OCI-LY1 (cell line): ENCODE measurements at regions not wholly inside any gene's neighbourhood (a gene's known extent, or its start where the extent isn't known, plus 50 kb on each side); places are given as distances from the start of the nearest gene placed in this dataset.
"Not testable (repeated sequence)": the region's sequence is repeated elsewhere in the genome, so short reads cannot be mapped to it uniquely, and the experiment has no call there.

Source experiments
- H2AFZ ChIP-seq: fragments of 200-600 bp; sonication (generic), shearing (Covaris generic); 2 replicates; pipeline ENCODE4 v1.6.0; 2014; ENCODE audit warnings: antibody characterized with exemption, mild to moderate bottlenecking, low read length
- H3F3A ChIP-seq: fragments of 200-600 bp; sonication (generic), shearing (Covaris generic); 2 replicates; pipeline ENCODE4 v1.6.0; 2014; ENCODE audit warnings: mild to moderate bottlenecking, antibody characterized with exemption, low read length, moderate library complexity; ENCODE audit not compliant: insufficient read depth
- H3K27ac ChIP-seq: fragments of 200-600 bp; sonication (generic); 2 replicates; pipeline ENCODE4 v1.5.1; 2014; ENCODE audit warnings: low read length, mixed run types, mild to moderate bottlenecking, low read depth; ENCODE audit not compliant: poor library complexity, severe bottlenecking
- H3K27me3 ChIP-seq: fragments of 200-600 bp; sonication (generic); 2 replicates; pipeline ENCODE4 v1.6.0; 2014; ENCODE audit warnings: antibody characterized with exemption, mild to moderate bottlenecking, low read length, moderate library complexity; ENCODE audit not compliant: insufficient read depth
- H3K36me3 ChIP-seq: fragments of 200-600 bp; sonication (generic); 2 replicates; pipeline ENCODE4 v1.6.1; 2014; ENCODE audit warnings: mild to moderate bottlenecking, antibody characterized with exemption, low read length, moderate library complexity, mixed read lengths; ENCODE audit not compliant: insufficient read depth
- H3K4me1 ChIP-seq: fragments of 200-600 bp; sonication (generic); 2 replicates; pipeline ENCODE4 v1.5.1; 2014; ENCODE audit warnings: mild to moderate bottlenecking, low read length, moderate library complexity; ENCODE audit not compliant: insufficient read depth, severe bottlenecking
- H3K4me2 ChIP-seq: fragments of 200-600 bp; sonication (generic), shearing (Covaris generic); 2 replicates; pipeline ENCODE4 v1.6.1; 2014; ENCODE audit warnings: low read length
- H3K4me3 ChIP-seq: fragments of 200-600 bp; sonication (generic); 2 replicates; pipeline ENCODE4 v1.5.1; 2014; ENCODE audit warnings: low read length, low read depth, mild to moderate bottlenecking, mixed read lengths; ENCODE audit not compliant: poor library complexity, severe bottlenecking
- H3K79me2 ChIP-seq: fragments of 200-600 bp; shearing (Covaris generic); 2 replicates; pipeline ENCODE4 v1.6.1; 2016; ENCODE audit warnings: mixed run types, low read length, mixed read lengths; ENCODE audit not compliant: insufficient read depth
- H3K9ac ChIP-seq: fragments of 200-600 bp; sonication (generic), shearing (Covaris generic); 2 replicates; pipeline ENCODE4 v1.6.1; 2014; ENCODE audit warnings: mild to moderate bottlenecking, low read length, mixed read lengths
- H3K9me2 ChIP-seq: fragments of 200-600 bp; sonication (generic), shearing (Covaris generic); 2 replicates; pipeline ENCODE4 v1.6.1; 2014; ENCODE audit warnings: low read depth, mild to moderate bottlenecking, low read length, mixed read lengths
- H3K9me3 ChIP-seq: fragments of 200-600 bp; shearing (Covaris generic); 2 replicates; pipeline ENCODE4 v1.6.1; 2014; ENCODE audit warnings: low read length, mixed read lengths
- H4K20me1 ChIP-seq: fragments of 200-600 bp; sonication (generic), shearing (Covaris generic); 2 replicates; pipeline ENCODE4 v1.6.0; 2016; ENCODE audit warnings: mild to moderate bottlenecking, low read length; ENCODE audit not compliant: insufficient read depth
- EZH2 ChIP-seq: fragments of 200-600 bp; sonication (generic), shearing (Covaris generic); IDR thresholded peaks from 2 replicates; pipeline ENCODE4 v1.8.0; 2017; ENCODE audit warnings: borderline replicate concordance, mixed run types, mild to moderate bottlenecking, antibody characterized with exemption, low read length, moderate library complexity, mixed read lengths
- TF ChIP-seq, protein P1 (sequence below): fragments of 200-600 bp; sonication (generic), shearing (Covaris generic); IDR thresholded peaks from 2 replicates; pipeline ENCODE4 v1.5.1; 2017; ENCODE audit warnings: mild to moderate bottlenecking, antibody characterized with exemption, low read length, moderate library complexity, mixed read lengths

GRCh38 chr18:60188958-60189357 lies 183.6 kb downstream of the MC4R start:
- peak overlapping the region; percentile 2; the same call in 1 of the 2 replicates for H3K9ac ChIP-seq
- H3K4me2 ChIP-seq = peak overlapping the region; percentile 40
- no peaks in the 10 kb centered on the region for H3K9me3 ChIP-seq
- peaks cover 37% of the 10 kb centered on the region for H3K4me1 ChIP-seq
- H3K4me3 ChIP-seq = peak overlapping the region; percentile 25
- no peaks in the 10 kb centered on the region for H3K79me2 ChIP-seq
- peak overlapping the region; percentile 2 for H3K27ac ChIP-seq
- H4K20me1 ChIP-seq = no peaks in the 10 kb centered on the region
- no peaks in the 10 kb centered on the region for H3K36me3 ChIP-seq
- H2AFZ ChIP-seq = peak overlapping the region; percentile 75; the same call in 1 of the 2 replicates
- H3K9me2 ChIP-seq = no peaks in the 10 kb centered on the region
- TF ChIP-seq EZH2 = no peak
- TF ChIP-seq, protein P1, sequence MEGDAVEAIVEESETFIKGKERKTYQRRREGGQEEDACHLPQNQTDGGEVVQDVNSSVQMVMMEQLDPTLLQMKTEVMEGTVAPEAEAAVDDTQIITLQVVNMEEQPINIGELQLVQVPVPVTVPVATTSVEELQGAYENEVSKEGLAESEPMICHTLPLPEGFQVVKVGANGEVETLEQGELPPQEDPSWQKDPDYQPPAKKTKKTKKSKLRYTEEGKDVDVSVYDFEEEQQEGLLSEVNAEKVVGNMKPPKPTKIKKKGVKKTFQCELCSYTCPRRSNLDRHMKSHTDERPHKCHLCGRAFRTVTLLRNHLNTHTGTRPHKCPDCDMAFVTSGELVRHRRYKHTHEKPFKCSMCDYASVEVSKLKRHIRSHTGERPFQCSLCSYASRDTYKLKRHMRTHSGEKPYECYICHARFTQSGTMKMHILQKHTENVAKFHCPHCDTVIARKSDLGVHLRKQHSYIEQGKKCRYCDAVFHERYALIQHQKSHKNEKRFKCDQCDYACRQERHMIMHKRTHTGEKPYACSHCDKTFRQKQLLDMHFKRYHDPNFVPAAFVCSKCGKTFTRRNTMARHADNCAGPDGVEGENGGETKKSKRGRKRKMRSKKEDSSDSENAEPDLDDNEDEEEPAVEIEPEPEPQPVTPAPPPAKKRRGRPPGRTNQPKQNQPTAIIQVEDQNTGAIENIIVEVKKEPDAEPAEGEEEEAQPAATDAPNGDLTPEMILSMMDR = no peak
- no peaks in the 10 kb centered on the region for H3K27me3 ChIP-seq
- H3F3A ChIP-seq = no peaks in the 10 kb centered on the region

- H3K36me3 ChIP-seq = no peaks in the 10 kb centered on the region
- peak overlapping the region; percentile 81 for H2AFZ ChIP-seq
- TF ChIP-seq, protein P1 = no peak; the same call in 1 of the 2 replicates
- no peak for TF ChIP-seq EZH2
These were observed 190.4 kb downstream of the MC4R start for GRCh38 chr18:60182223-60182622.

DNA sequence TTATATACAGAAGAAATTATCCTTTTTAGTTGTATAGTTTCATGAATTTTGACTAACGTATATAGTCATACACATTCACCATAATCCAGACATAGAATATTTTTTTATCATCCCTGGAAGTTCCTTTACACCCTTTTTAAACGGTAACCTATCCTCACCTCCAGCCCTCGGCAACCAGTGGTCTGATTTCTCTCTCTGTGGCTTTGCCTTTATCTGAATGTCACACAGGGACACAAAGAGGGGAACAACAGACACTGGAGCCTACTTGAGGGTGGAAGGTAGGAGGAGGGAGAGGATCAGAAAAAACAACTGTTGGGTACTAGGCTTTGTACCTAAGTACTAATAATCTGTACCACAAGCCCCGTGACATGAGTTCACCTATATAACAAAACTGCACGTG lies 191.9 kb downstream of the MC4R start:
- no peaks in the 10 kb centered on the region for H3K9me3 ChIP-seq
- no peaks in the 10 kb centered on the region for H3K9me2 ChIP-seq
- no peaks in the 10 kb centered on the region for H3K27me3 ChIP-seq
- H3K79me2 ChIP-seq = no peaks in the 10 kb centered on the region
- peak overlapping the region; percentile 90 for H2AFZ ChIP-seq
- no peak overlapping the region for H3K9ac ChIP-seq
- no peak overlapping the region for H3K27ac ChIP-seq
- no peak overlapping the region for H3K4me3 ChIP-seq
- 0 out of 2 replicates have a peak, but pooled peaks cover 6% of the 10 kb centered on the region for H3F3A ChIP-seq
- H3K36me3 ChIP-seq = no peaks in the 10 kb centered on the region
- H3K4me1 ChIP-seq = peaks cover 39% of the 10 kb centered on the region
- no peaks in the 10 kb centered on the region for H4K20me1 ChIP-seq
- TF ChIP-seq, protein P1 = no peak
- TF ChIP-seq EZH2 = no peak
- H3K4me2 ChIP-seq = no peak overlapping the region

More at GRCh38 chr18:60182223-60182622, 190.4 kb downstream of the MC4R start:
- Histone ChIP-seq H3K9ac (no peak overlapping the region), H3K9me3 (no peaks in the 10 kb centered on the region), H3F3A (0 out of 2 replicates have a peak, but pooled peaks cover 6% of the 10 kb centered on the region), H4K20me1 (no peaks in the 10 kb centered on the region), H3K4me1 (peaks cover 30% of the 10 kb centered on the region), H3K79me2 (no peaks in the 10 kb centered on the region), H3K27me3 (no peaks in the 10 kb centered on the region), H3K27ac (no peak overlapping the region), H3K4me3 (no peak overlapping the region), H3K4me2 (no peak overlapping the region), H3K9me2 (no peaks in the 10 kb centered on the region)

DNA sequence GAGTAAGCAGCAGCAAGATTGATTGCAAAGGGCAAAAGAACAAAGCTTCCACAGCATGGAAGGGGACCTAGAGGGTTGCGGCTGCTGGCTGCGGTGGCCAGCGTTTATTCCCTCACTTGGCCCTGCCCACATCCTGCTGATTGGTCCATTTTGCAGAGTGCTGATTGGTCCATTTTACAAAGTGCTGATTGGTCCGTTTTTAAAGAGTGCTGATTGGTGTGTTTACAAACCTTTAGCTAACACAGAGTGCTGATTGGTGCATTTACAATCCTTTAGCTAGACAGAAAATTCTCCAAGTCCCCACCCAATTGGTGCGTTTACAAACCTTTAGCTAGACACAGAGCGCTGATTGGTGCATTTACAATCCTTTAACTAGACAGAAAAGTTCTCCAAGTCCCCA lies 194.4 kb downstream of the MC4R start:
- not testable (repeated sequence) for H3K9ac ChIP-seq, H3K79me2 ChIP-seq, H3K9me3 ChIP-seq, H3F3A ChIP-seq, H3K4me2 ChIP-seq, H2AFZ ChIP-seq, H3K27me3 ChIP-seq, H3K9me2 ChIP-seq, H4K20me1 ChIP-seq, H3K27ac ChIP-seq, H3K4me3 ChIP-seq, H3K36me3 ChIP-seq
- H3K4me1 ChIP-seq = peaks cover 33% of the 10 kb centered on the region
